Fibroblast of peridontal ligament (primary cell): ENCODE measurements at regions not wholly inside any gene's neighbourhood (a gene's known extent, or its start where the extent isn't known, plus 50 kb on each side); places are given as distances from the start of the nearest gene placed in this dataset.
A peak's percentile ranks its signal among the peaks of the same experiment; 100 is the strongest.
"Not testable (repeated sequence)": the region's sequence is repeated elsewhere in the genome, so short reads cannot be mapped to it uniquely, and the experiment has no call there.

Experiments
- DNase-seq: peaks from one replicate; pipeline ENCODE4 v3.0.0-alpha.2; 2010; ENCODE audit errors: extremely low read depth

- no peak for DNase-seq
Measured at GRCh38 chr7:121620953-121621606, 225.0 kb upstream of the FAM3C start.

DNA sequence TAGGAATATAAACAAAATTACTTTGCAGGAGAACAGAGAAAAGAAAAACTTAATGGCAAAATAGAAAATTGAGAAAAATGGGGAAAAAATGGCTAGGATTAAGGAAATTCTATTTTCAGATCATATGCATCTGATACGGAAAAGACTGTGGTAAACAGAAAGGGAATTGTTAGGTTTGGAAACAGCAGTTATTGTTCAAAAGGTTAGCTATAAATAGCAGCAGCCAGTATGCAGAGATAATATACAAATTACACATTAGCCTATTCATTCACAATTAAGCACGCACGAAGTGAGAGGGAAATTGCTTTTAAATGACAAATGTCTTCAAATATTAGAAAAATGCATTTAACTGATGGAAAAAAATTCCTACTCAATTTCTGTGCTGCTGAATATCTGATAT is 224.1 kb upstream of the FAM3C start:
- no peak for DNase-seq

GRCh38 chr7:121618182-121618581 is 222.1 kb upstream of the FAM3C start:
- DNase-seq: no peak

GRCh38 chr7:121610243-121610642 is 214.1 kb upstream of the FAM3C start:
- no peak for DNase-seq

DNA sequence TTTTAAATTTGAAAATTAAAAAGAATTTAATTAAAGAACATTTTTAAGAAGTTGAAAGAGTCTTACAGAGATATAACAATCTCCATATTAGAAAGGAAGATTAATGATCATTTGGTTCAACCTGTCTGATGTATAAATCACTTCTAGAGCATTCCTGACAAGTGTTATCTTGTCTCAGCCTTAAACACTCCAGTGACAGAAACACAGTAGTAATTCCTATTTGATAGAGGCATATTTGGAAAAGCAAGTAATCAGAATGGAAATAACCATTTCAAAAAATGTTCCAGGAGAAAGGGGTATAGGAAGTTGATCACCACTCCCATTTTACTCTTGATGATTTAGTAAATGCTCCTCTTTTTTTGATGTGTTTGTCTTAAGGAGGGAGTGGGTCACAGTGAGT is 213.1 kb upstream of the FAM3C start:
- DNase-seq: no peak

- DNase-seq: no peak
Measured at GRCh38 chr7:121608785-121609184, 212.7 kb upstream of the FAM3C start.

- DNase-seq: not testable (repeated sequence)
Measured at GRCh38 chr7:121608183-121608582, 212.1 kb upstream of the FAM3C start.

DNA sequence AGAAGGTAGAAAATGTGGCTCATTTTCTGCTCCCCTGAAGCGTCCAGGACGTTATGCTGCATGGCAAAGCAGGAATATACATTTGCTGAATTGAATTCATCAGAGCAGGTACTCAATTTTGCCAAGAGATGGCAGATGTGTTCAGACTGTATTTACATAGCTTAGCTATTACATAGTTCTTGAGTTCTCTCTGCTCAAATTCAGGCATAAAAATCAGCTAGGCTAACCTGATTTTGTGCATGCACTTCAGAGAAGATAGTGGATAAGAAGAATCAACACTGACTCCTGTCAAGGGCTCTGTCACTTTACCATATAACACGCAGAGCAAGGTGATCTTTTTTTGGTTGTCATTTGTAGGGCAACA is 209.2 kb upstream of the FAM3C start:
- peak; percentile 33 for DNase-seq

DNA sequence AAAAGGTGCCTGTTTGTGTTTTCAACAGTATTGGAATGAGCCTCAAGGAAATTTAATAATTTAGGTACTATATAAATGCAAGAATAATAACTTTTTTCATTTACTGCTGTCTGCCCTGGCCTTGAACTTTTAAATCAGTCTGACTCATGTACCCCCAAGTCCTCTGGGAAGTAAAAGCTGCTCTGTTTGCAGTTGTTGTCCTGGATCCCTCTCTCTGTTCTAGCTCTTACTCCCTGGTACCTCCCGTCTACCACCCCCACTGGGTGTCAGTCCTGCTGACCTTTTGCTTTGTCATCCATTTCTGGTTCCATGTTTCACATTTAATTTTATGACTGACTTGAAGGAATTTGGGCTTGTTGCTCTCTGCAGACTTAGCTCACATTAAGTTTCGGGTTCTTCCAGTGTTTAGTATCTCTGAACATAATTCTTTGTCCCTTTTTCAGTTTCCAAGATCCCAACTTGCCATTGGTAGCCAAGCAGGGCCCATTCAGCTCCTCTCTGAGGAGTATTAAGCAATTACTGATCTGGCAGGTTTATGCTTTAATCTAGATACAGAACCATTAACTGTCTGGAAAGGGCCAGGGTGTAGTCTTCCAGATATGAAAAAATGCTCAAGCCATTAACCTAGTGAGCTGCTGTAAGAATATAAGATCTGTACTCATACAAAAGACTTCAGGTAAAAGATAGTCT is 208.7 kb upstream of the FAM3C start:
- DNase-seq: peak; percentile 31

GRCh38 chr7:121603886-121604285 is 207.8 kb upstream of the FAM3C start:
- DNase-seq: no peak

GRCh38 chr7:121599887-121600286 is 203.8 kb upstream of the FAM3C start:
- no peak for DNase-seq

DNA sequence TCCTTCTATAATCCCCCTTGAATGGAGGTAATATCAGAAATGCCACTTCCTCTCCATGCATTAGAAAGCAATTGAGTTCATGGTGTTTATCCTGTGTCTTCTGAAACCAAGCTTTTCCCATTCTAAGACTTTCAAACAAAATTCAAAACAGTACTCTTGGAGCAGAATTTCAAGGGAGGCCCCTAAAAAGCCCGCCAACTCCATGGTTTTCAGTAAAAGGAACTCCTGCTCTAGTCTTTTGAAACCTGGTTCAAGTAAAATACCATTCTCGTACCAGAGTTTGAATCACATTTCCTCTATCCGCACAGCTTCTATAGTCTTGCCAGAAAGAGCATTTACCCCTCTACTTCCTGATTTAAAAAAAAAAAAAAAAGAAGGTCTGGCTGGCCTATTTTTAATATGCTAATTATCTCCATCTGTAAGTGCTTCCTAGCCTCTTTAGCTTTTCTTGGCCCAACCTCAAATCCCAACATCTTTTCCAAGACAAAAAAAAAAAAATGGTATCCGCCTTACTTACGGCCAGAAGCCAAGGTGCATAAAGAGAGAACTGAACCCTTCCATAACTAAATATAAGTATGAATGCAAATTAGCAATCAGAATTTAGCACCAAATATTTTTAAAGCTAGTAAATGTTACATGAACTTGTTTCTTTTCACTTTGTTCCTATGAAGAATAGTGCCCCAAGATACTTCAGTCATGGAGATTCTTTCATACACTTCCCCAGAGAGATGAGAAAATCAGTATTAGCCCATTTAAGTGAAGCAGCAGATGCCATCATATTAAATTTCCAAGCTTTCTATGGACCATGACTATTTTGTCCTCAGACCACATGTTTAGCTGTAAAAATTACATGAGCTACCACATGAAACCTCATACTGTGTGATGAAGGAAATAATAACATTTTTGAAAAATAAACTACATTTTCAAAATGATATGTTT is 199.9 kb upstream of the FAM3C start:
- DNase-seq: peak; percentile 41

DNA sequence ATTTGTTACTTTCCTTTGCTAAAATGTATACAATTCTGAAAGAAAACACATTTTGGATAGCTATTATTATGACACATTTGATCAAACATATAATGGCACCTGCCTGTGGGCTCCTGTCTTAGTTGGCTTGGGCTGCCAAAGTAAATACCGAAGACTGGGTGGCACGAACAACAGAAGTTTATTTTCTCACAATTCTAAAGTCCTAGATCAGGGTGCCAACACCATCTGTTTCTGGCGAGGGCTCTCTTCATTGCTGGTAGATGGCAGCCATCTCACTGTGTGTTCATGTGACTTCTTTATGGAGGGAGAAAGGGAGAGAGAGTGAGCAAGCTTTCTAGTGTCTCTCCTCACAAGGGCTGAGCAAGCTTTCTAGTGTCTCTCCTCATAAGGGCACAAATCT is 195.8 kb upstream of the FAM3C start:
- DNase-seq: no peak

GRCh38 chr7:121587435-121587834 is 191.3 kb upstream of the FAM3C start:
- no peak for DNase-seq

- no peak for DNase-seq
Measured at GRCh38 chr7:121582258-121582657, 186.2 kb upstream of the FAM3C start.

GRCh38 chr7:121579639-121580038 is 183.5 kb upstream of the FAM3C start:
- no peak for DNase-seq

- DNase-seq: no peak
Measured at GRCh38 chr7:121578669-121579068, 182.6 kb upstream of the FAM3C start.

GRCh38 chr7:121576148-121576917 is 180.2 kb upstream of the FAM3C start:
- no peak for DNase-seq

DNA sequence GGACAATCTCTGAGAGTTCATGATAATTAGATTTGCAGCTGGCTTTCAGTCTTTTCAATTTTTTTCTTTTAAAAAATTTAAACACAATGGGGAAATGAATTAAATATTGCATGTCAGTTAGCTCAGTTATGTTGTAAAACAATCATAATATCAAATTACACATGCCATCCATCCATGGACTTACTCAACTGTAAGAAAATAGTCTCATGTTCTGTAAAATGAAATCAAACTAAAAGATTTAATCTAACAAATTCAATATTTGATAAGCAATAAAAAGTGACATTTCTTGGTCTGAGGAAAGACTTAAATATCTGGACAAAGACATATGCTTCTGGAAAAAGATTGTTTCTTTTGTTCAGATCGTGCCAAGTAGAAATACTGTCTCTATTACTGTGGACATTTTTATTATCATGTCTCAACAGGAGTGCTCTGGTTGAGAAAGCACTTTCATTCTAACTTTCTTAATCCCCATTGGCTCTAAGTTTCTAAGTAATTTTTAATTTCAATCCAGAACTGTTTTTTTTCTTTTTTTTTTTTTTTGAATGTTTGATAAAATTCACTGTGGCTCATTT is 179.2 kb upstream of the FAM3C start:
- peak; percentile 18 for DNase-seq

DNA sequence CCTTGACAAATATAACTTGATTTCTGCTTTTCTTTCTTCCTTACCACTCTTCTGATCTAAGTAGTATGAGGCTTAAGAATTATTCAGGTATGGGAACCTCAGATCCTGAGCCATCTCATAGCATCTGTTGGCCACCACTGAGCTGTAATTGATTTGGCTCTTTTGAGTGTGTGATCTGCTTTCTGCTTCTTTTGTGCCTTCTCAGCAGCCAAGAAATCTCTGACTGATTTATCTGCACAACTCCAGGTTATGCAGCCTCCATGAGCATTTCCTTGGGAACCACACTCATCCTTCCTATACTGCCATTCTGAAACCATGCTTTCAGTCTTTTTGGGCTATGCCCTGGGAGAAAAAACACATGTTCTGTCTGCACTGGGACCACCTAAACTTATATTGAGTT is 178.0 kb upstream of the FAM3C start:
- DNase-seq: no peak

- DNase-seq: no peak
Measured at GRCh38 chr7:121572615-121573014, 176.5 kb upstream of the FAM3C start.

DNA sequence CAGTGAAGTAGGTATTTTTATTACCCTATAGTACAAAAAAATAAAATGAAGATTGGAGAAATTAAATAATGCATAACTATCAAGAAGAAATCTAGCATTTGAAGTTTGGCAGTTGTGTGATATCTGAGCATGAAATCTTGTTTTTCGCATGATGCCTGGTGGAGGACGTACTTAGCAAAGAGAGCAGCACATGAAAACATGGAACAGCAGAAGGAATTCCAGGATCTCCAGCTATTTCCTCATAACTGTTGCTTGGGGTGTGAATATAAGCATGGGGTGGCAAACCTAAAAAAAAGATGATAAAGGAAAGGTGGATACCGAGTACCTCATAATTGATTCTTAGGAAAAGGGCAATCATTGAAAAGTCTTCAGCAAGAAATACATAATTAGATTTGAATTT is 174.3 kb upstream of the FAM3C start:
- DNase-seq: no peak
